ENCODE measurements at regions not wholly inside any gene's neighbourhood (a gene's known extent, or its start where the extent isn't known, plus 50 kb on each side); places are given as distances from the start of the nearest gene placed in this dataset.

- WGBS, result 90% methylated on average over 1 of the region's 1 CpG
- Histone ChIP-seq H3K4me1 (no peaks in the 10 kb centered on the region), H3K27ac (replicated peaks in 1 of 4) (no peak overlapping the region), H3K27me3 (no peaks in the 10 kb centered on the region), H3K4me3 (no peak overlapping the region), H3K9me3 (peaks cover 0 to 9% (median 5%) of the 10 kb centered on the region in 4 donors), H3K36me3 (no peaks in the 10 kb centered on the region)
- intact Hi-C loops (cut with DNase I), result no loop called here
- TF ChIP-seq EP300 (IDR thresholded peaks at IDR 0.05) (no peak), CTCF (IDR thresholded peaks at IDR 0.05) (no peak), POLR2AphosphoS5 (IDR thresholded peaks at IDR 0.05) (no peak), POLR2A (IDR thresholded peaks at IDR 0.05; ENCODE audit: low read depth) (no peak)
- no peak for DNase-seq (ENCODE audit: extremely low spot score)
Observed at GRCh38 chr1:232196042-232196441, 433.9 kb downstream of the SIPA1L2 start.

- intact Hi-C loops (cut with DNase I), result no loop called here
Observed at GRCh38 chr1:232194424-232194823, 435.5 kb downstream of the SIPA1L2 start.

GRCh38 chr1:232193451-232193783 lies 436.5 kb downstream of the SIPA1L2 start:
- TF ChIP-seq EP300 (IDR thresholded peaks at IDR 0.05) (no peak), POLR2AphosphoS5 (IDR thresholded peaks at IDR 0.05) (no peak), CTCF (IDR thresholded peaks at IDR 0.05) (no peak), POLR2A (IDR thresholded peaks at IDR 0.05; ENCODE audit: low read depth) (no peak)
- Histone ChIP-seq H3K9me3 (no peaks in the 10 kb centered on the region), H3K36me3 (no peaks in the 10 kb centered on the region), H3K4me3 (no peak overlapping the region), H3K27me3 (no peaks in the 10 kb centered on the region), H3K27ac (replicated peaks in 1 of 4) (no peak overlapping the region), H3K4me1 (no peaks in the 10 kb centered on the region)
- DNase-seq (ENCODE audit: extremely low spot score), result no peak
- intact Hi-C loops (cut with DNase I), result no loop called here

More at GRCh38 chr1:232194424-232194823, 435.5 kb downstream of the SIPA1L2 start:
- Histone ChIP-seq H3K36me3 (no peaks in the 10 kb centered on the region), H3K4me3 (no peak overlapping the region), H3K27ac (replicated peaks in 1 of 4) (no peak overlapping the region), H3K4me1 (no peaks in the 10 kb centered on the region), H3K27me3 (no peaks in the 10 kb centered on the region), H3K9me3 (no peaks in the 10 kb centered on the region)
- 92% methylated on average over 1 of the region's 1 CpG for WGBS
- TF ChIP-seq EP300 (IDR thresholded peaks at IDR 0.05) (no peak), POLR2A (IDR thresholded peaks at IDR 0.05; ENCODE audit: low read depth) (no peak), POLR2AphosphoS5 (IDR thresholded peaks at IDR 0.05) (no peak), CTCF (IDR thresholded peaks at IDR 0.05) (no peak)
- no peak for DNase-seq (ENCODE audit: extremely low spot score)

- H3K36me3 ChIP-seq, result no peaks in the 10 kb centered on the region
- intact Hi-C loops (cut with DNase I), result no loop called here
- DNase-seq (ENCODE audit: extremely low spot score), result no peak
- no peak overlapping the region for H3K4me3 ChIP-seq
- 67% methylated on average over 3 of the region's 3 CpGs for WGBS
- H3K4me1 ChIP-seq, result no peaks in the 10 kb centered on the region
- TF ChIP-seq CTCF (IDR thresholded peaks at IDR 0.05) (no peak), POLR2AphosphoS5 (IDR thresholded peaks at IDR 0.05) (no peak), EP300 (IDR thresholded peaks at IDR 0.05) (no peak), POLR2A (IDR thresholded peaks at IDR 0.05; ENCODE audit: low read depth) (no peak)
- H3K9me3 ChIP-seq, result no peaks in the 10 kb centered on the region
- H3K27ac ChIP-seq (replicated peaks in 1 of 4), result no peak overlapping the region
- no peaks in the 10 kb centered on the region for H3K27me3 ChIP-seq
Observed at GRCh38 chr1:232192781-232193450, 437.0 kb downstream of the SIPA1L2 start.

GRCh38 chr1:232191560-232191959 lies 438.4 kb downstream of the SIPA1L2 start:
- TF ChIP-seq POLR2AphosphoS5 (IDR thresholded peaks at IDR 0.05) (no peak), POLR2A (IDR thresholded peaks at IDR 0.05; ENCODE audit: low read depth) (no peak), EP300 (IDR thresholded peaks at IDR 0.05) (no peak), CTCF (IDR thresholded peaks at IDR 0.05) (no peak)
- Histone ChIP-seq H3K36me3 (no peaks in the 10 kb centered on the region), H3K4me1 (no peaks in the 10 kb centered on the region), H3K27ac (replicated peaks in 1 of 4) (no peak overlapping the region), H3K27me3 (no peaks in the 10 kb centered on the region), H3K4me3 (no peak overlapping the region), H3K9me3 (no peaks in the 10 kb centered on the region)
- 97% methylated on average over 6 of the region's 6 CpGs for WGBS
- intact Hi-C loops (cut with DNase I), result no loop called here
- no peak for DNase-seq (ENCODE audit: extremely low spot score)

All from esophagus muscularis mucosa (tissue), 4 donors.